Endothelial cell of hepatic sinusoid (primary cell): ENCODE measurements at regions not wholly inside any gene's neighbourhood (a gene's known extent, or its start where the extent isn't known, plus 50 kb on each side); places are given as distances from the start of the nearest gene placed in this dataset.

Experiments
- in situ Hi-C: cut with HindIII; loops from 2 replicates; pipeline ENCODE4 v1.10.0; 2017; ENCODE audit warnings: low sequenced_read_pairs

DNA sequence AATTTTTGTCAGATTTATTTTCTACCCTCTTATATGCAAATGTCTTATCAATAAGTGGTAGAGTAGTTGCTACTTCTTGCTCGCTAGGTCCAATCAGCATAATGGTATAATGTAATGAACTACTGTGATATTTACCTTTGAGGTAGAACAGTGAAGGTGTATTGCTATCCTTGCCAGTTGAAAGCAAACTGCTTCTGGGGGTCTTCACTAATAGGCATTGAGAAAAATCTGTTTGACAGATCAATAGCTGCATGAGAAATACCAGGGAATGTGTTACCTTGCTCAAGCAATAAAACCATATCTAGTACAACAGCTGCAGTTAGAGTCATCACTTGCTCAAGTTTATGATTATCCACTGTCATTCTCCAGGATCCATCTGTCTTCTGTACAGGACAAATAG is 50.1 kb upstream of the EFEMP1 start:
- in situ Hi-C loops, result no loop called here

DNA sequence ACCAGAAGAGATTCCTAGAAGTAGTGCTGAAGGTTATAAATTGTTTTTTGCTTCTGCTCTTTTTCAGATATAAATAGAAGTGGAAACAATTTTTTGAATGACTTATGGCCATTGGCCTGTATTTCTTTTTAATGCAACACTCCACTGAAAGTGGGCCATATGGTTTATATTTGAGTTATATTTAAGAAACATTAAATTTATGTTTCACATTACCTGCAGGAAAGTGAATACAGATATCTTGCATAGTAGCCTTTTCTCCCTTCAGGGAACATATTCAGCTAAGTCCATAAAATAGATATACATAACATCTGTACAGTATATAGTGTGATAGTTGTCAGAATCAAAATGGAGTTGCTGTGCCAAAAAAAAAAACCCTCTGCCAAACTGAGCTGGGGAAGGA is 53.1 kb upstream of the EFEMP1 start:
- in situ Hi-C loops, result no loop called here

DNA sequence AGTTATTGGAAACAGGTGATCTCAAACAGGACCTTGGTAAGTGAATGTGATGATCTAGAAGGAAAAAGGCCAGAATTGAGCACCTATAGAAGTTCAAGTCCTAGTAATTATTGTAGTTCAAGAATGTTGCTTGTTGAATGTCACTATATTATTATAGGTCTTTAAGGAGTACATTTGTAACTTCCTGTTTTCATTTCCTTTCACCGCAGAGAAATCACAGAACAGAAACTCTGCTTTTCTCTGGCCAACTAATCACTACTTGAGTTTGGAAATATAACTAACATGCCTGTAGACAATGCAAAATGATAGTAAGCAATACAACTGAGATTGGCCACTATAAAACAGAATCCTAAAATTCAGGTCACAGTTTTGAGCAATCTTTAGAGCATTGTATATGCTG is 61.8 kb upstream of the EFEMP1 start:
- in situ Hi-C loops, result no loop called here

- in situ Hi-C loops, result no loop called here
These were observed 62.4 kb upstream of the EFEMP1 start for GRCh38 chr2:55986001-55986400.

DNA sequence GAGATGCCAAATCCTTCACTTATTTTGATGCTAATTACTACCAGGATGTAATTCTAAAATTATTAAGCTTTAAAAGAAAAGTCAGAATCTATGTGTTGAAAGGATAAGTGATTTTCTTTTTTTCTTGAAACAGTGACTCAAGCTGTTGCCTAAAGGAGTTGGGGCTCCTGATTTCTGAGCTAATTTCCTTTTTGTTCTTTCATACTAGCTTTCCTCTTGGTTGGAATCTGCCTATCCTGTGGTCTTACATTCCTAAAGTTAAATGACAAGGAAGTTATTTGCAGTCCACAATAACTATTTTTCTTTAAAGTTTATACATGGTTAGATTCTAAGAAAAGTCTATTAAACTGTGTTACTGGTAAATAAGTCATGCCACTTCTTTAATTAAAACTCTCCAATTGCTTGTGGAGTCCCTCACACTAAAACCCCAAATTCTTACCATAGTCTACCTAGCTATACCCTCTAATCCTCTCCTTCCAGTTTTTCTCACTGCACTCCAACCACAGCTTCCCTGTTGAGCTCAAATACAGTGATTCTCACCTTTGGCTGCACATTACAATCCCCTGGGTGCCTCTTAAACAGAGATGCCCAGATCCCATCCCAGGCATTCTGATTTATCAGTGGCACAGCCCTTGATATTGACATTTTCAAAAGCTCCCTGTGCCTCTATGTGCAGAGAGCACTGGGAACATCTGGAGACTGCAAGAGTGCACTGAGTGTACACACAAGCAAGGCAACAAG is 63.3 kb upstream of the EFEMP1 start:
- in situ Hi-C loops, result no loop called here

- in situ Hi-C loops, result no loop called here
These were observed 65.8 kb upstream of the EFEMP1 start for GRCh38 chr2:55989405-55989804.

GRCh38 chr2:55992455-55992854 is 68.9 kb upstream of the EFEMP1 start:
- in situ Hi-C loops, result no loop called here

DNA sequence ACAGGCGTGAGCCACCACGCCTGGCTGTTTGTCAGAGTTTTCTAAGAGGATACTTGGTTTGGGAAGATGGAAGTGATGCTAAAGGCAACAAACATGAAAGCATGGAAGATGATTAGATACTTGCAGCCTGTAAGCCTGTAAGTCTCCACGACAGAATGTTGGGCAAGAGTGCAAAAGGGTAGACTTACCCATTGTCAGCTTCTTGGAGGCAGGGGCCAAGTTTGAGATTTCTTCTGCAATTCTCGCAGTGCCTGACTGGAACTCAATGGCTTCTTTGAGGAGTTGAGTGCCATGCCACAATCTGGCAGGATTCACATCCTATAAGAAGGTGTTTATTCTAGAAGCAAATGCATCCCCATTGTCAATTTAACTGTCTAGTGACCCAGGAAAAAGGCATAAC is 70.1 kb upstream of the EFEMP1 start:
- in situ Hi-C loops, result no loop called here

GRCh38 chr2:55995211-55995610 is 71.6 kb upstream of the EFEMP1 start:
- in situ Hi-C loops, result loop anchor here (5.0 kb wide), 1 partner anchor 33 kb away; no protein-coding TSS in a partner anchor

DNA sequence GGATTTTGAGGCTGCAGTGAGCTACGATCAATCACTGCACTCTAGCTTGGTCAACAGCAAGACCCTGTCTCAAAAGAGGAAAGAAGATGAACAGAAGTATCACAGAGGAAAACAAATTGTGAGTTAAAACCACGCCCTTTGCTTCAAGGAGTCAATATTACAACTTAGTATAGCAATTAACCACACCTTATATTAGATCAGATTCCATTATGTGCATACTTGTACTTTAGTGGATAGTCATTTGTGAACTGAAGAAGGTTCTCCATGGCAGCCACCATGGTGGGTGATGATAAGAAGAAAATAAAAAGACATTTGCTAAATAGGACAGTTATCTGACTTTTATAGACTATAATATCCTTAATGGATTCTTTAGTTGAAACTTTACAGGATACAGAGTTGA is 72.3 kb upstream of the EFEMP1 start:
- in situ Hi-C loops, result loop anchor here (5.0 kb wide), 1 partner anchor 34 kb away; no protein-coding TSS in a partner anchor

GRCh38 chr2:55999231-55999630 is 75.6 kb upstream of the EFEMP1 start:
- in situ Hi-C loops, result loop anchor here (5.0 kb wide), 1 partner anchor 37 kb away; no protein-coding TSS in a partner anchor

DNA sequence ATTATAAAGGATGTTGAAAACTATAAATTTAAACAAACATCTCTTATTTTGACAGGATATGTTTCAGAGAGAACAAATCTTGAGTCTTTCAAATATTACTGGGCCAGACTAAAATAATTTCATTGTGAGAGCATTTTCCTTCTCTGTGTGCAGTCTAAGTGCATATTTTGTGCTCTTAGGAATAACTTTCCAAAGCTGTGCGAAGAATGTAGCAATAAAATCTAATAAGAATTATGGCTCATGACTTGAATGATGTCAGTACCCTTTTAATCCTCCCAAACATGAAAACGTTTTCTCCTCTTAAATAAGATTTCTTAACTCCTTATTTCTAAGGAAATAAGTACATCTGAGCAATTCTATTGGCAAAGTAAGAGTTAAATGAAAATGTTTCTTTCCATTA is 76.2 kb upstream of the EFEMP1 start:
- in situ Hi-C loops, result loop anchor here (5.0 kb wide), 1 partner anchor 37 kb away; no protein-coding TSS in a partner anchor

GRCh38 chr2:56001947-56002346 is 78.4 kb upstream of the EFEMP1 start:
- in situ Hi-C loops, result no loop called here

DNA sequence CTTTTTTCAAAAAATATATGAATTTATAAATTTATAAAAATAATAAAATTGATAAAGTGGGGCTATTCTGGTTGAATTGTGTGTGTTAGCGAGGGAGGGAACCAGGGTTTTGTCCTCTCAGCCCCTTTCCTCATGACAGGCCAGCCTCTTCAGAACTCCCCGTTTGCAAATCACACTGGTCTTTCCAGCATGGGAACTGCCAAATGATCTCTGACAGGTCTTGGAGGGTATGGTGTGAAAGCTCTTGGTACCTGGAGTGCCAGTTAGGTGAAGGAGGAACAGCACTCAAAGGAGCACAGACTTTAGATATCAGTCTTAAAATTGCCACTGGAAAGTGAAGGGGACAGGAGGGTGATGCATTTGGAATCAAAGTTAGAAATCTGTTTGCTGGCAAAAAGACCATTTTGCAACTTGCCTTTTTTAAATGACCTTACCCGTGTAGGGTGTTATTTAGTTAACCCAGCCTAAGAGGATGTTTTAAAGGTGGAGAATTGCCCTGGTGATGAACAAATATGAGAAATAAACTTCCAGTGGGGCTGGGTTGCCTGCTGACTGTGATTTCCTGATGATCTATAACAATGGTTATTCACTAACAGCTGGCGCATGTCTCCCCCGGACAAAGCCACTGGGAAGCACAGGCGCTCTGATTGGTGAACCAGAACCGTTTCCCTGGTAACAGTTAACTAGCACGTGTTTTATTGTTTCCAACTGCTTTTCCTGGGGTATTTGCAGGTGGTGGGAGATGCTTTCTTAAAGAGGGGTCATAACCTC is 85.3 kb upstream of the EFEMP1 start:
- in situ Hi-C loops, result no loop called here

DNA sequence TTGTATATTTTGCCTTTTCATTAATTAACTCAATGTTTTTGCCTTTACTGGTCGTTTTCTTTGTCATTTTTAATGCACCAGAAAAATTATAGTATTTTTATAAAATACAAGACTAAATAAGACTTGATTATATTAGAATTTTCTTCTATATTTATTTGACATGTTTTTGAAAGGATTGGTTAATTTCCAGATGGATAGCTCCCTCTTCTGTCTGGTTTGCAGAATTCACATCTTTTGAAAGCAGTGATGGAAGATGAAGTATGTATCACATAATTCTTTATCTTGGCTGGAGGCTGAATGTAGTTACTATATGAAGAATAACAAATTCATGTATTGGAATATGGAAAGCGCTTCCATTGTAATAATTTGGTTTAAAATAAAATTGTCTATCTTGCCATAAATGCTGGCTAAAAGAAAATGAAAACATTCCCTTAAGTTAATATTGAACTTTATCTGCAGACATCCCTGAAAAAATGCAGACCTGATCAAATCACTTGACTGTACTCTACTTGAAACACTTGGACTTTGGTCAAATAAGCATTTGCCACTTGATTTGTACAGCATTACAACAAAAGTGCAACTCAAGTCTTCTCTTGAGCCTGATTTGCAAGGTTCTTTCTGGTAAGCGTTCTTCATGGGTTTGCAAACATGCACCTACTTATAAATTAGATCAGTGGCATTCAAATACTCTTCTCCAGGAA is 86.3 kb upstream of the EFEMP1 start:
- in situ Hi-C loops, result no loop called here

DNA sequence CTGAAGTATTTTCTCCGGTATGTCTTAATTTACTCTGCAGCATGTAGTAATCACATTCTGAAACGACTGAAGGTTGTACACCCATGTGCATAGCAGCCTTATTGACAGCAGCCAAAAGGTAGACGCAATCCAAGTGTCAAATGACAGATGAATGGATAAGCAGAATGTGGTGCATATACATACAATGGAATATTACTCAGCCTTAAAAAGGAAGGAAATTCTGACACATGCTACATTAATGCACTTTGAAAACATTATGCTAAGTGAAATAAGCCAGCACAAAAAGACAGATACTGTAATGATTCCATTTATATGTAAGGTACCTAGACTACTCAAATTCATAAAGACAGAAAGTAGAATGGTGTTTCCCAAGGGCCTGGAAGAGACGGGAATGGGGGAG is 88.0 kb upstream of the EFEMP1 start:
- in situ Hi-C loops, result no loop called here

DNA sequence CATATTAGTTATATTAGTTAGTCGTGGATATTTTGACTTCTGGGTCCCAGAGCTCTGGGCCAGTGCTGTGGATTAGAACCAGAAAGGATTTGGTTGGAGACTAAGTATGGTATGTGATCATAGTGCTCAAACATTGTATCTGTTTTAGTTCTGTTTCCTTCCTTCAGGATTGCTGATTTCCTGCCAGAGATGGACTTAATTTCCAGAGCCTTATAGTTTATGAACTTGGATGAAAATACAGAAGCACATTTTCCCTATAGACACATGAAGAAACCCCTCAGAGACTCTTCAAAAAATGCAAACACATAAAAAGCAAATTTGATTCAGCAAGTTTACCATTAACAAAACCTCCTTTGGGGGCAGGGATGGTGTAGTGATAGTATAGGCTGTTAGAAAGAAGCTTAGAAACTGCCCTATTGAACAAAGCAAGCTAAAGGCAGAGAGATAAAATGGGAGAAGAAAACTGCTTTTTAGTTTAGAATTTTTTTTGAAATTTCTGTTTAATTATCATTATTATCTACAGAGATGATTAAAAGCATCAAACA is 88.7 kb upstream of the EFEMP1 start:
- in situ Hi-C loops, result no loop called here

GRCh38 chr2:56013475-56013874 is 89.9 kb upstream of the EFEMP1 start:
- in situ Hi-C loops, result no loop called here

- in situ Hi-C loops, result no loop called here
These were observed 90.6 kb upstream of the EFEMP1 start for GRCh38 chr2:56014046-56014730.

DNA sequence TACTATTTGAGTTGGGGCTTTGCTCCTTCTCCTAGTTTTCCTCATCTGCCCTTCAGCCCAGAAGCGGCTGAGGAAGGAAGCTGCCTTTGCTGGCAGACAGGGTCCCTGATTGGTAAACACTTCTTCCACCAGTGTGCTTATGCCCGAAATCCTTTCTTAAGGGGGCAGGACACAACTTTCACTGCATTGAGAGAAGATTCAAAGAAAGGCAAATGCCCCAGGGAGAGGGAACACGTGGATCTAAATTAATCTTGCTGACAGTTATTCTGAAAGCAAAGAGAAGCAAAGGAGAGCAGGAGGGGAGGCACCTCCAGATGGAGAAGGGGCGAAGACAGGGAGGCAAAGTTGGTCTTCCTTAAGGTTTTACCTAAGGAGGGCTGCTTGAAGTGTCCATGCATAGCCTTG is 92.1 kb upstream of the EFEMP1 start:
- in situ Hi-C loops, result no loop called here

DNA sequence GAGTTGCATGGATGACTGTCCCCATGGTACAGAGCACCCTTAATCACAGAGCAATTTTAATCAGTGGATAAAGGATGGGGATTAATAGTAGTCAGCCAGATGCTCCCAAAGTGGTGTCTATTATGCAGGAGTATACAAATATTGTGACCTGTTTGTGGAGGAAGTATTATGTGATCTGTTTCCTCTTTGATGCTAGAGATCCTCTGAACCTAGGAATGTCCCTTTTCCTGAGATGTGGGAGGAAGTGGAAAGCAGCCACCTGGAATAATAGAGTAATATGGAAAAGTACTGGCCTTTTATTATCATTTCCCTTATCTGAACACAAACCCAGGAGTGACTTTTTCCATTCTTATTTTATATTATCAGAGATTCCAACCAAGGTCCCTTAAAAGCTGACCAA is 94.2 kb upstream of the EFEMP1 start:
- in situ Hi-C loops, result no loop called here
